NOMO-1 treated with dmso at 0.1 percent for 144 hours (cell line): ENCODE measurements at regions not wholly inside any gene's neighbourhood (a gene's known extent, or its start where the extent isn't known, plus 50 kb on each side); places are given as distances from the start of the nearest gene placed in this dataset.

Source experiments
- DNase-seq: peaks from one replicate; lab custom pipeline; 2025; ENCODE audit not compliant: unreplicated experiment; lab: John Stamatoyannopoulos, UW

- DNase-seq: no peak
Measured at GRCh38 chr5:26828294-26828693, 210.1 kb downstream of the CDH9 start.

- DNase-seq: no peak
Measured at GRCh38 chr5:26813235-26813634, 225.2 kb downstream of the CDH9 start.

- DNase-seq: no peak
Measured at GRCh38 chr5:26812714-26813113, 225.7 kb downstream of the CDH9 start.

GRCh38 chr5:26807231-26808199, 230.9 kb downstream of the CDH9 start:
- DNase-seq: no peak

GRCh38 chr5:26805076-26805475, 233.3 kb downstream of the CDH9 start:
- DNase-seq: no peak

- no peak for DNase-seq
Measured at GRCh38 chr5:26802944-26803343, 235.4 kb downstream of the CDH9 start.

GRCh38 chr5:26791433-26791832, 247.0 kb downstream of the CDH9 start:
- no peak for DNase-seq

- no peak for DNase-seq
Measured at GRCh38 chr5:26791021-26791420, 247.4 kb downstream of the CDH9 start.

GRCh38 chr5:26763215-26763614, 275.2 kb downstream of the CDH9 start:
- DNase-seq: no peak

GRCh38 chr5:26761446-26761845, 276.9 kb downstream of the CDH9 start:
- no peak for DNase-seq

GRCh38 chr5:26761045-26761444, 277.3 kb downstream of the CDH9 start:
- DNase-seq: no peak

- peak; percentile 83 for DNase-seq
Measured at GRCh38 chr5:26757941-26758340, 280.4 kb downstream of the CDH9 start.

GRCh38 chr5:26749829-26750228, 288.6 kb downstream of the CDH9 start:
- DNase-seq: no peak

GRCh38 chr5:26740182-26740581, 298.2 kb downstream of the CDH9 start:
- no peak for DNase-seq

- no peak for DNase-seq
Measured at GRCh38 chr5:26737348-26738265, 300.8 kb downstream of the CDH9 start.

- DNase-seq: no peak
Measured at GRCh38 chr5:26727916-26728315, 310.5 kb downstream of the CDH9 start.

GRCh38 chr5:26719803-26720202, 318.6 kb downstream of the CDH9 start:
- DNase-seq: no peak

GRCh38 chr5:26700759-26701384, 337.5 kb downstream of the CDH9 start:
- peak; percentile 40 for DNase-seq

GRCh38 chr5:26692952-26693351, 345.4 kb downstream of the CDH9 start:
- no peak for DNase-seq

- DNase-seq: no peak
Measured at GRCh38 chr5:26691486-26691885, 346.9 kb downstream of the CDH9 start.

- DNase-seq: no peak
Measured at GRCh38 chr5:26690511-26690910, 347.9 kb downstream of the CDH9 start.
